Neuronal stem cell (in vitro differentiated cells): ENCODE measurements at regions not wholly inside any gene's neighbourhood (a gene's known extent, or its start where the extent isn't known, plus 50 kb on each side); places are given as distances from the start of the nearest gene placed in this dataset.

Experiments used
- DNase-seq: peaks from one replicate; pipeline ENCODE4 v3.0.0-alpha.2; 2013; ENCODE audit warnings: low spot score
- H2AFZ ChIP-seq: one replicate; pipeline ENCODE4 v1.6.1; 2013; ENCODE audit warnings: mild to moderate bottlenecking, low read length, inconsistent platforms
- H2AK5ac ChIP-seq: 2 replicates; pipeline ENCODE4 v1.6.1; 2013; ENCODE audit warnings: low read depth, mild to moderate bottlenecking, inconsistent platforms, low read length, moderate library complexity, mixed read lengths
- H2BK120ac ChIP-seq: 2 replicates; pipeline ENCODE4 v1.6.1; 2013; ENCODE audit warnings: low read depth, mild to moderate bottlenecking, inconsistent platforms, low read length, moderate library complexity, mixed read lengths
- H2BK12ac ChIP-seq: one replicate; pipeline ENCODE4 v1.6.1; 2013; ENCODE audit warnings: low read length, inconsistent platforms
- H2BK15ac ChIP-seq: 2 replicates; pipeline ENCODE4 v1.6.1; 2013; ENCODE audit warnings: mild to moderate bottlenecking, low read length, inconsistent platforms, mixed read lengths
- H2BK5ac ChIP-seq: one replicate; pipeline ENCODE4 v1.6.1; 2013; ENCODE audit warnings: inconsistent platforms, mild to moderate bottlenecking, low read length, moderate library complexity
- H3K14ac ChIP-seq: one replicate; pipeline ENCODE4 v1.6.1; 2013; ENCODE audit warnings: low read length, inconsistent platforms
- H3K18ac ChIP-seq: 2 replicates; pipeline ENCODE4 v1.6.1; 2013; ENCODE audit warnings: low read length, inconsistent platforms
- H3K23ac ChIP-seq: 2 replicates; pipeline ENCODE4 v1.6.1; 2013; ENCODE audit warnings: low read depth, mild to moderate bottlenecking, mixed read lengths, low read length, inconsistent platforms; ENCODE audit not compliant: poor library complexity
- H3K27ac ChIP-seq: replicated peaks from 3 replicates; pipeline ENCODE4 v1.5.1; 2013; ENCODE audit warnings: low read length, inconsistent platforms
- H3K27me3 ChIP-seq, 3 experiments: 2 replicates each; pipeline ENCODE4 v1.6.1; 2013; ENCODE audit warnings: low read length in 3 of 3, mild to moderate bottlenecking in 2 of 3, inconsistent platforms in 1 of 3, low read depth in 1 of 3, mixed read lengths in 1 of 3, moderate library complexity in 1 of 3; ENCODE audit not compliant: control insufficient read depth in 3 of 3, insufficient read depth in 3 of 3
- H3K36me3 ChIP-seq, 2 donors: replicated peaks in 1 of 2; 2 replicates each; pipeline ENCODE4 v1.6.1; 2013; ENCODE audit warnings: low read length in 2 of 2; ENCODE audit not compliant: control insufficient read depth in 2 of 2, insufficient read depth in 2 of 2
- H3K4ac ChIP-seq: 2 replicates; pipeline ENCODE4 v1.6.1; 2013; ENCODE audit warnings: inconsistent platforms, mild to moderate bottlenecking, low read length, moderate library complexity
- H3K4me1 ChIP-seq, 2 donors: 1 replicate in 1 of 2; 2 replicates in 1 of 2; pipeline ENCODE4 v1.6.1; 2013; ENCODE audit warnings: low read length in 2 of 2, low read depth in 1 of 2; ENCODE audit not compliant: control insufficient read depth in 2 of 2, insufficient read depth in 1 of 2
- H3K4me2 ChIP-seq: one replicate; pipeline ENCODE4 v1.6.1; 2013; ENCODE audit warnings: mild to moderate bottlenecking, low read length, inconsistent platforms; ENCODE audit not compliant: insufficient read depth, poor library complexity, severe bottlenecking
- H3K4me3 ChIP-seq, 2 donors: 2 replicates each; pipeline ENCODE4 v1.5.1; 2013; ENCODE audit warnings: low read length in 2 of 2, mild to moderate bottlenecking in 2 of 2, inconsistent platforms in 1 of 2, moderate library complexity in 1 of 2
- H3K79me1 ChIP-seq: one replicate; pipeline ENCODE4 v1.6.1; 2013; ENCODE audit warnings: low read depth, mild to moderate bottlenecking, inconsistent platforms, low read length, moderate library complexity
- H3K9ac ChIP-seq: one replicate; pipeline ENCODE4 v1.6.1; 2013; ENCODE audit warnings: mild to moderate bottlenecking, low read depth, low read length, inconsistent platforms; ENCODE audit not compliant: poor library complexity
- H3K9me3 ChIP-seq, 2 donors: replicated peaks in 1 of 2; 2 replicates each; pipeline versions ENCODE3 to v1.6.1; 2013; ENCODE audit warnings: low read length in 2 of 2, mild to moderate bottlenecking in 2 of 2, inconsistent platforms in 1 of 2, low read depth in 1 of 2, mixed read lengths in 1 of 2, moderate library complexity in 1 of 2; ENCODE audit not compliant: control insufficient read depth in 2 of 2, insufficient read depth in 1 of 2
- H4K8ac ChIP-seq: one replicate; pipeline ENCODE4 v1.6.1; 2013; ENCODE audit warnings: low read depth, mild to moderate bottlenecking, inconsistent platforms, low read length, moderate library complexity
- H4K91ac ChIP-seq: one replicate; pipeline ENCODE4 v1.6.1; 2013; ENCODE audit warnings: low read length, low read depth, mild to moderate bottlenecking, inconsistent platforms; ENCODE audit not compliant: poor library complexity
- WGBS, 2 donors: extraction: QIAGEN DNeasy Blood & Tissue Kit; methylation state at CpG; one replicate each; pipeline ENCODE4 v1.1.7; 2013; ENCODE audit warnings: missing lambda C conversion rate in 2 of 2, mixed read lengths in 1 of 2; ENCODE audit not compliant: insufficient read length in 2 of 2, insufficient replicate concordance in 1 of 2; ENCODE audit errors: extremely low coverage in 2 of 2; 5-methylcytosine and 5-hydroxymethylcytosine counted together

DNA sequence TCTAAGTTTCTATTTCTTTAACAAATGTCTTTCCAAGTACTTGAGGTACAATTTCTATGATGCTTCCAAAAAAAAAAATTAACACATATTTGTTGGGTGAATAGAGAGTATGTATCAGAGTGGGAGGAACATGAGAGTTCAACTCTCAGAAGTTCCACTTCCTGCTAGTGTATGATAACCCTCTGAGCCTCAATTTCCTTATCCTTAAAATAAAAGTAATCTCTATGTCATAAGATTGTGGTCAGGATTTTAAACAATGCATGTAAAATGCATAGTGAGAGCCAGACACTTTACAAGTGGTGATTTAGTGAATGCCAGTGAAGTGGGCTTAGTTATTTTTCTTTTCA lies 270.3 kb upstream of the AMIGO2 start:
- Histone ChIP-seq H2BK5ac (no peak overlapping the region), H3K4me1 (no peaks in the 10 kb centered on the region), H3K9me3 (no peaks in the 10 kb centered on the region), H2BK15ac (no peak overlapping the region), H3K14ac (no peak overlapping the region), H3K4me3 (no peak overlapping the region), H3K79me1 (no peaks in the 10 kb centered on the region), H3K27ac (no peak overlapping the region), H3K18ac (no peak overlapping the region), H4K8ac (no peak overlapping the region), H2BK120ac (no peak overlapping the region), H3K9ac (no peak overlapping the region), H2BK12ac (no peak overlapping the region), H3K23ac (no peak overlapping the region), H3K4ac (no peak overlapping the region), H2AFZ (no peak overlapping the region), H4K91ac (no peak overlapping the region), H3K27me3 (no peaks in the 10 kb centered on the region), H3K4me2 (no peak overlapping the region), H3K36me3 (no peaks in the 10 kb centered on the region), H2AK5ac (no peak overlapping the region)
- no peak for DNase-seq

DNA sequence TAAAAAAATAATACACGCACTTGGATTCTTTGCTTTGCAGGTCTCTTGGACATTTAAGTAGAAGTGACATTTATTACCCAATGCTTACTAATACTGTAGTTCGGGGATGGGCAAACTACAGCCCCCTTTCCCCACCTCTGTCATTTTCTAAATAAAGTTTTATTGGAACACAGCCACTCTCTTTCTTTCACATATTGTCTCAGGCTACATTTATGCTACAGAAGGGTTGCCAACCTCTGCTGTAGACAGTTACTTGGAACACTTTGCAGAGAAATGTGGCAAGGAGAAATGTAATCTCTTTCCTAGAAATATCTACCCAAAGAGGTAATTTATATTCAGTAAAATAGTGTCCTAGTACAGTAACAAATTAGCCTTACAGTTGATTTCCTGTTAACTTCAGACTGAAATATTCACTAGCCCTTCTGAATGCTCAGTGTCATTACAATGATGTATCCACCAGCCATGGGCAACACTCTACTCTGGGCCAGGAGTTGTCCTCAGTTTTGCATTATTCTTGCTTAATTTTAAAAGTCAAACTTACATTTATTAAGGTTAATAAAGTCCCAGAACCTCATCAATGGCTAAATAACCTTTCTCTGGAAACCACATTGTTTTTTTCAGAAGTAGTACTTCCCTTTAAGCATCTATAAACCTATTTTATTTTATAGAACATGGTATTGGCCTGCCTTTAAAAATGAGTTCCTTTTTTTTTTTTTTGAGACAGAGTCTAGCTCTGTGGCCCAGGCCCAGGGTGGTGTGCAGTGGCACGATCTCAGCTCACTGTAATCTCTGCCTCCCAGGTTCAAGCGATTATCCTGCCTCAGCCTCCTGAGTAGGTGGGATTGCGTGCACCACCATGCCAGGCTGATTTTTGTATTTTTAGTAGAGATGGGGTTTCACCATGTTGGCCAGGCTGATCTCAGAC lies 269.6 kb upstream of the AMIGO2 start:
- H3K9me3 ChIP-seq, result no peaks in the 10 kb centered on the region
- H2AK5ac ChIP-seq, result no peak overlapping the region
- no peak overlapping the region for H2BK12ac ChIP-seq
- no peaks in the 10 kb centered on the region for H3K79me1 ChIP-seq
- no peaks in the 10 kb centered on the region for H3K36me3 ChIP-seq
- H4K91ac ChIP-seq, result no peak overlapping the region
- no peak overlapping the region for H3K27ac ChIP-seq
- no peak overlapping the region for H2BK5ac ChIP-seq
- no peak overlapping the region for H2BK15ac ChIP-seq
- H3K9ac ChIP-seq, result no peak overlapping the region
- no peaks in the 10 kb centered on the region for H3K4me1 ChIP-seq
- H2AFZ ChIP-seq, result no peak overlapping the region
- H3K14ac ChIP-seq, result no peak overlapping the region
- no peak overlapping the region for H4K8ac ChIP-seq
- H3K4me2 ChIP-seq, result no peak overlapping the region
- H2BK120ac ChIP-seq, result no peak overlapping the region
- H3K18ac ChIP-seq, result no peak overlapping the region
- H3K27me3 ChIP-seq, result no peaks in the 10 kb centered on the region
- H3K4ac ChIP-seq, result no peak overlapping the region
- H3K23ac ChIP-seq, result no peak overlapping the region
- no peak for DNase-seq
- WGBS, 2 donors, result no CpG with 5 or more reads among the region's 5 CpGs
- no peak overlapping the region for H3K4me3 ChIP-seq

DNA sequence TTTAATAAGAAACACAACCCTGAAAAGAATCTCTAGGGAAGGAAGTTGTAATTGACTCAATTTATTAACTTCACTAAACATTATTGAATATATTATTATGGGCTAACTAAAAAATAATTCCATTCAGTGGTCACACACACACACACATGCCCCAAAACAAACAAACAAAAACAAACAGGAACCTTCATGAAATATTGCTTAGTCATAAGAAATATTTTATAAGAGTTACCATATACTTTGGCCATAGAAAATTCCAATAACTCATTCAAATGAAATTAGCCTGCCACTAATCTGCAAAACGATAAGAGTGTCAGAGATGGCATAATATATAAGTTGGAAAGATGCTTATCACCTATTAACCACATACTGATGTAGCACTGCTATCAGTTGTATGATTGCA lies 268.4 kb upstream of the AMIGO2 start:
- Histone ChIP-seq H3K4me3 (no peak overlapping the region), H3K18ac (no peak overlapping the region), H4K8ac (no peak overlapping the region), H3K4me1 (no peaks in the 10 kb centered on the region), H4K91ac (no peak overlapping the region), H2BK5ac (no peak overlapping the region), H3K27me3 (no peaks in the 10 kb centered on the region), H2BK120ac (no peak overlapping the region), H3K4me2 (no peak overlapping the region), H2BK15ac (no peak overlapping the region), H2AK5ac (no peak overlapping the region), H3K9me3 (no peaks in the 10 kb centered on the region), H3K79me1 (no peaks in the 10 kb centered on the region), H2AFZ (no peak overlapping the region), H3K14ac (no peak overlapping the region), H2BK12ac (no peak overlapping the region), H3K4ac (no peak overlapping the region), H3K36me3 (no peaks in the 10 kb centered on the region), H3K9ac (no peak overlapping the region), H3K23ac (no peak overlapping the region), H3K27ac (no peak overlapping the region)
- WGBS, 2 donors, result no CpG with 5 or more reads among the region's 1 CpG
- DNase-seq, result no peak

DNA sequence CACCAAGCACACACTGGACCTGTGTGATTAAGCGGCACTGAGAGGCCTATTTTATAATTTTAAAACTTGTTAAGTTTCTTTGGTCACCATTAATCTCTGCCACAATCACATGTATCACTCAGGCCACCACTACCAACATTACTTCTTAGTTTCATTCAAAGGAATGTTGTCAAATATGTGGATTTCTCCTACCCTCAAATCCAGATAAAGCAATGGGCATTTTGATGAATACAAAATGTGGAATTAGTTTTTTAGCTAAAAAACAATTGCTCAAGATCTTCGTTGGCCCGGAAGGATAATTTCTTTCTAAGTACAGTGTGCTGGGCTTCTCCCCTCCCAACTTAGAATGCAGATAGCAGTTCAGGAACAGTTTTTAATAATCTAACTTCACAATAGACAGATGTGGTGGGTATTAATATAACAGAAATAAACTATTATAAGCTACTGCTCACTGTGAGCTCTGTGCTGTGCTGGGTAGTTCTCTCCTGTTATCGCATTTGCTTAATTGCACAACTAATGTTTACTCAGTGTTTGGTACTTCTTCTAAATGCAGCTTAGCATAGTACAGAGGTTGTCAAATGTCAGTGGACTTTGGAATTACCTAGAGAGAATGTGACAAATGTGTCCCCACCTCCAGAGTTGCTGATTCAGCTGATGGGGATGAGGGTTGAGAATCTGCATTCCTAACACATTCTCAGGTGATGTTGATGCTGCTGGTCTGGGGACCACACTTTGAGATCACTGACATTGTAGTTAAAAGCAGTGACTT lies 266.7 kb upstream of the AMIGO2 start:
- H2BK5ac ChIP-seq, result no peak overlapping the region
- no peak overlapping the region for H2BK120ac ChIP-seq
- DNase-seq, result no peak
- H3K9me3 ChIP-seq, result no peaks in the 10 kb centered on the region
- H3K4me2 ChIP-seq, result no peak overlapping the region
- H2BK12ac ChIP-seq, result no peak overlapping the region
- no peak overlapping the region for H3K14ac ChIP-seq
- no peaks in the 10 kb centered on the region for H3K27me3 ChIP-seq
- H4K8ac ChIP-seq, result no peak overlapping the region
- H3K4me3 ChIP-seq, result no peak overlapping the region
- no peak overlapping the region for H3K4ac ChIP-seq
- H2BK15ac ChIP-seq, result no peak overlapping the region
- no peak overlapping the region for H3K23ac ChIP-seq
- no peaks in the 10 kb centered on the region for H3K4me1 ChIP-seq
- H3K79me1 ChIP-seq, result no peaks in the 10 kb centered on the region
- H3K36me3 ChIP-seq, result no peaks in the 10 kb centered on the region
- H2AK5ac ChIP-seq, result no peak overlapping the region
- H3K27ac ChIP-seq, result no peak overlapping the region
- H2AFZ ChIP-seq, result no peak overlapping the region
- H3K18ac ChIP-seq, result no peak overlapping the region
- no peak overlapping the region for H3K9ac ChIP-seq
- WGBS, 2 donors, result no CpG with 5 or more reads among the region's 4 CpGs
- no peak overlapping the region for H4K91ac ChIP-seq
